ENCODE measurements at regions not wholly inside any gene's neighbourhood (a gene's known extent, or its start where the extent isn't known, plus 50 kb on each side); places are given as distances from the start of the nearest gene placed in this dataset.
A peak's percentile ranks its signal among the peaks of the same experiment; 100 is the strongest.

DNA sequence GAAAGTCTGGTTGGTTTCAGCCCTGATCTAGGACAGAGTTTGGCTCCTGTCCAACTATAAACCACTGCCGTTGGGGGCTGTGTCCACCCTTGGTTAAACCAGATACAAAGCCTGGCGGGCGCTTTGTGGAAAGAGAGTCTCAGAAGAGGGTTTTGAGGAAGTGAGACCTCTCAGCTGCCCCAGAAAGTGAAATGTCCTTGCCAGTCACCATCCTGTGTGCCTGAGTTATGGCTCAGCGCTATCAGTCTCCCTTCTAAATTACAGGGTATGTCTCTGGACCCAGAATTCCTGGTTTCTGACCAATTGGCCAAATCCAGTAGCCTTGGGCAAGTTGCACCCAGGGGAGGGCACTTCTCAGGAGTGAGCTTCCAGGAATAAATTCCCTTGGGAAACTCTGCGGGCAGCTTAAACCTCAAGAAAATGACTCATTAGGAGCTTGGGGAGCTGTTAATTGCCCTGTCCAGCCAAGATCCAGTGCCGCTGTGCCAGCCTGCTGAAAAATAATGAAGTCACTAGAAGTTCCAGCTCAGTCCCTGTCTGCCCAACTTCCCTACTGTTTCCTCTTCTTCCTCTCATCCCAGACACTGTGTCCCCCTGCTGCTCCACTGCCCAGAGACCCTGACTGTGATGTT, 66.7 kb upstream of the PDZD8 start:
- no peaks in the 10 kb centered on the region for H3K27me3 ChIP-seq (ENCODE audit: control insufficient read depth in 2 of 2, insufficient read depth in 2 of 2, low read length in 2 of 2)
- H3K27ac ChIP-seq (ENCODE audit: extremely low read depth, low read depth, low read length), result no peak overlapping the region
- ATAC-seq (peak; percentile 19), DNase-seq (ENCODE audit: extremely low read depth in 1 of 4, low spot score in 3 of 4) (peak in 2 of 4 experiments; percentile 19 to 28), FAIRE-seq (no peak)
- POLR2A ChIA-PET, result interaction anchor here (0.9 to 1.5 kb wide), 3 partner anchors 11 to 207 kb away, joined by 3 to 5 read pairs (median 4); no protein-coding TSS in a partner anchor
- no peaks in the 10 kb centered on the region for H3K9me1 ChIP-seq (ENCODE audit: control insufficient read depth, insufficient read depth, low read length)
- CTCF ChIA-PET (ENCODE audit: low intra/inter-chr PET ratio), result no interaction called here
- intact Hi-C loops (cut with micrococcal nuclease), result loop anchor here (10.0 kb wide), 1 partner anchor 117 kb away; no protein-coding TSS in a partner anchor
- no peak overlapping the region for H3K4me3 ChIP-seq
- in situ Hi-C loops (cut with MboI), result loop anchor here (25.0 kb wide), 1 partner anchor 205 kb away; the partner anchor contains the start of gene SLC18A2
- no peak overlapping the region for H3K4me2 ChIP-seq (ENCODE audit: insufficient read depth, low read length)
- BruUV-seq (replicated peaks), result no TSS peak
- TF ChIP-seq SPI1 (IDR thresholded peaks at IDR 0.05; ENCODE audit: borderline replicate concordance, low read depth, low read length) (peak; percentile 73; the same call in 1 of the 2 replicates), NFIC (IDR thresholded peaks at IDR 0.05) (peak; percentile 74), HMGN3 (IDR thresholded peaks at IDR 0.05; ENCODE audit: borderline replicate concordance, extremely low read depth, insufficient read length, low read depth, low read length) (no peak), EHMT2 (IDR thresholded peaks at IDR 0.05) (no peak), ATF2 (CRISPR knock-in tag; IDR thresholded peaks at IDR 0.05) (no peak)
- peak overlapping the region; percentile 33; the same call in 1 of the 2 replicates for H2AFZ ChIP-seq (ENCODE audit: low read depth, low read length)
- no peak overlapping the region for H3K9ac ChIP-seq (ENCODE audit: insufficient read depth in 1 of 2, low read depth in 2 of 2, low read length in 2 of 2)
- H3K4me1 ChIP-seq (replicated peaks in 1 of 2; ENCODE audit: control insufficient read depth in 2 of 2, insufficient read depth in 2 of 2, low read length in 2 of 2), result peaks cover 12 to 14% of the 10 kb centered on the region in 2 experiments; a peak in 3 of 5 replicates
- no peaks in the 10 kb centered on the region for H3K36me3 ChIP-seq (ENCODE audit: control insufficient read depth, insufficient read depth, low read length)
- peaks cover 8% of the 10 kb centered on the region for H3K9me3 ChIP-seq (replicated peaks; ENCODE audit: control insufficient read depth, insufficient read depth, low read depth, low read length)
- no peaks in the 10 kb centered on the region for H4K20me1 ChIP-seq (replicated peaks; ENCODE audit: control insufficient read depth, insufficient read depth, low read length)
- no peaks in the 10 kb centered on the region for H3K79me2 ChIP-seq (ENCODE audit: control insufficient read depth, insufficient read depth, low read length)
- 14% methylated on average over 5 of the region's 6 CpGs for WGBS (ENCODE audit: insufficient coverage, low coverage, missing lambda C conversion rate)

Data from K562 (cell line).